A549 (cell line): ENCODE measurements at regions not wholly inside any gene's neighbourhood (a gene's known extent, or its start where the extent isn't known, plus 50 kb on each side); places are given as distances from the start of the nearest gene placed in this dataset.

Experiments used
- ATAC-seq, 2 experiments: fragments of 200-7000 bp in 1 of 2; fragments of >200 bp in 1 of 2; cut with Nextera tagmentation in 1 of 2; cut with Tn5 transposase in 1 of 2; 3 replicates each; pipeline versions ENCODE4 v1.8.0 to v1.9.1; 2018 to 2020; ENCODE audit warnings: mild to moderate bottlenecking in 1 of 2, moderate library complexity in 1 of 2
- CTCF ChIA-PET: fragments of 300-600 bp; sonication (Branson Sonifier 250); formaldehyde crosslinking; extraction: SDS; loops from one replicate; lab custom pipeline; 2021; ENCODE audit warnings: antibody characterized with exemption, inconsistent platforms; lab: Yijun Ruan, JAX
- POLR2A ChIA-PET: fragments of 350-600 bp; formaldehyde crosslinking; extraction: SDS; loops from one replicate; lab custom pipeline; 2021; ENCODE audit warnings: antibody characterized with exemption, inconsistent platforms; lab: Yijun Ruan, JAX
- DNase-seq, 2 experiments: peaks; one replicate each; pipeline versions ENCODE4 v3.0.0 to v3.0.0-alpha.2; 2011 to 2016; ENCODE audit warnings: low read depth in 1 of 2, low spot score in 1 of 2
- FAIRE-seq: peaks from 2 replicates; lab custom pipeline; 2011; peaks lifted over from hg19 to GRCh38; lab: Jason Lieb, UNC
- H3K27ac ChIP-seq, 2 experiments: fragments of >200 bp; sonication (Bioruptor Twin); formaldehyde crosslinking; 3 replicates each; pipeline ENCODE4 v1.5.1; 2016 to 2017
- H3K4me1 ChIP-seq: fragments of >200 bp; sonication (Bioruptor Twin); formaldehyde crosslinking; 3 replicates; pipeline ENCODE4 v1.6.1; 2016
- H3K4me2 ChIP-seq: fragments of >200 bp; sonication (Bioruptor Twin); formaldehyde crosslinking; 3 replicates; pipeline ENCODE4 v1.6.1; 2016
- H3K4me3 ChIP-seq: fragments of >200 bp; sonication (Bioruptor Twin); formaldehyde crosslinking; 3 replicates; pipeline ENCODE4 v1.5.1; 2016
- H3K9me3 ChIP-seq: fragments of >200 bp; sonication (Bioruptor Twin); formaldehyde crosslinking; 3 replicates; pipeline ENCODE4 v1.6.1; 2016
- ATOH8 ChIP-seq: fragments of 250-450 bp; sonication (Bioruptor Pico); IDR thresholded peaks from 2 replicates; pipeline ENCODE4 v1.5.0; 2020; ENCODE audit warnings: low read depth, mild to moderate bottlenecking, moderate library complexity
- CBX2 ChIP-seq: fragments of 200-600 bp; sonication (generic); IDR thresholded peaks from 2 replicates; pipeline ENCODE4 v1.6.1; 2016; ENCODE audit warnings: low read depth, mild to moderate bottlenecking, borderline replicate concordance
- CBX8 ChIP-seq: fragments of 200-600 bp; sonication (generic); IDR thresholded peaks from 2 replicates; pipeline ENCODE4 v1.6.1; 2016
- E2F6 ChIP-seq: IDR thresholded peaks from 2 replicates; pipeline ENCODE4 v1.6.1; 2012; ENCODE audit warnings: low read depth, borderline replicate concordance
- EHMT2 ChIP-seq: fragments of 200-600 bp; sonication (generic); IDR thresholded peaks from 2 replicates; pipeline ENCODE4 v1.6.1; 2016; ENCODE audit warnings: antibody characterized with exemption, low read depth, mild to moderate bottlenecking, moderate library complexity
- EP300 ChIP-seq, 2 experiments: fragments of >200 bp; sonication (Bioruptor Twin); formaldehyde crosslinking; IDR thresholded peaks; 2 replicates in 1 of 2; 3 replicates in 1 of 2; pipeline ENCODE4 v1.6.1; 2016 to 2017
- FOSB ChIP-seq: fragments of 250-450 bp; sonication (Bioruptor Pico); IDR thresholded peaks from 2 replicates; pipeline ENCODE4 v1.5.0; 2020; ENCODE audit warnings: mild to moderate bottlenecking, moderate library complexity
- FOSL2 ChIP-seq, 2 experiments: fragments of 450-650 bp in 1 of 2; fragments of >200 bp in 1 of 2; sonication (Bioruptor Twin) in 1 of 2; formaldehyde crosslinking; IDR thresholded peaks; 2 replicates each; pipeline versions ENCODE4 v1.5.0 to v1.6.1; 2016 to 2020; ENCODE audit warnings: mild to moderate bottlenecking in 1 of 2, moderate library complexity in 1 of 2
- FOXS1 ChIP-seq: fragments of 250-450 bp; sonication (Bioruptor Pico); IDR thresholded peaks from 2 replicates; pipeline ENCODE4 v1.5.0; 2020; ENCODE audit warnings: mild to moderate bottlenecking, moderate library complexity
- GATA3 ChIP-seq: IDR thresholded peaks from 2 replicates; pipeline ENCODE4 v1.6.1; 2012; ENCODE audit warnings: borderline replicate concordance
- HEYL ChIP-seq: fragments of 250-450 bp; sonication (Bioruptor Pico); IDR thresholded peaks from 2 replicates; pipeline ENCODE4 v1.8.0; 2021; ENCODE audit warnings: mild to moderate bottlenecking, moderate library complexity
- HOXA7 ChIP-seq: fragments of 250-450 bp; sonication (Bioruptor Pico); IDR thresholded peaks from 2 replicates; pipeline ENCODE4 v1.5.0; 2020; ENCODE audit warnings: mild to moderate bottlenecking, moderate library complexity
- JUN ChIP-seq, 2 experiments: fragments of >200 bp; sonication (Bioruptor Twin); formaldehyde crosslinking; IDR thresholded peaks; 2 replicates in 1 of 2; 3 replicates in 1 of 2; pipeline ENCODE4 v1.6.1; 2016 to 2017
- JUNB ChIP-seq: fragments of >200 bp; sonication (Bioruptor Twin); formaldehyde crosslinking; IDR thresholded peaks from 2 replicates; pipeline ENCODE4 v1.6.1; 2016
- KDM1A ChIP-seq: fragments of 200-600 bp; sonication (generic); IDR thresholded peaks from 2 replicates; pipeline ENCODE4 v1.6.1; 2016; ENCODE audit warnings: low read depth, mild to moderate bottlenecking
- KDM5A ChIP-seq: fragments of 200-600 bp; sonication (generic); IDR thresholded peaks from 2 replicates; pipeline ENCODE4 v1.6.1; 2016; ENCODE audit warnings: antibody characterized with exemption, mild to moderate bottlenecking
- NFE2L2 ChIP-seq: fragments of 150-350 bp; conservative IDR thresholded peaks from 2 replicates; pipeline ENCODE4 v1.6.1; 2014; ENCODE audit warnings: low read length
- NPAS2 ChIP-seq: fragments of 250-450 bp; sonication (Bioruptor Pico); IDR thresholded peaks from 2 replicates; pipeline ENCODE4 v1.8.0; 2022; ENCODE audit warnings: mild to moderate bottlenecking, moderate library complexity, borderline replicate concordance
- PHF8 ChIP-seq: fragments of 200-600 bp; sonication (generic); IDR thresholded peaks from 2 replicates; pipeline ENCODE4 v1.6.1; 2016; ENCODE audit warnings: low read depth, mild to moderate bottlenecking, antibody characterized with exemption, moderate library complexity, borderline replicate concordance
- POLR2AphosphoS2 ChIP-seq: conservative IDR thresholded peaks from 2 replicates; pipeline ENCODE4 v1.6.1; 2012; ENCODE audit warnings: low read length, improper control_type of control experiment, inconsistent platforms
- RAD21 ChIP-seq, 2 experiments: fragments of >200 bp in 1 of 2; sonication (Bioruptor Twin) in 1 of 2; formaldehyde crosslinking in 1 of 2; IDR thresholded peaks in 1 of 2; conservative IDR thresholded peaks in 1 of 2; 2 replicates in 1 of 2; 3 replicates in 1 of 2; pipeline ENCODE4 v1.6.1; 2012 to 2018; ENCODE audit warnings: inconsistent platforms in 1 of 2
- RARB ChIP-seq: fragments of 250-450 bp; sonication (Bioruptor Pico); IDR thresholded peaks from 2 replicates; pipeline ENCODE4 v1.8.0; 2021; ENCODE audit warnings: mild to moderate bottlenecking, moderate library complexity
- RCOR1 ChIP-seq: fragments of 150-350 bp; IDR thresholded peaks from 2 replicates; pipeline ENCODE4 v1.6.1; 2014; ENCODE audit warnings: antibody characterized with exemption, low read length, low read depth
- RFX5 ChIP-seq: fragments of 450-650 bp; IDR thresholded peaks from 2 replicates; pipeline ENCODE4 v1.7.1; 2014; ENCODE audit warnings: antibody characterized with exemption, mild to moderate bottlenecking, moderate library complexity
- TFCP2L1 ChIP-seq: fragments of 250-450 bp; sonication (Bioruptor Pico); IDR thresholded peaks from 2 replicates; pipeline ENCODE4 v1.5.0; 2021; ENCODE audit warnings: mild to moderate bottlenecking
- TP53 ChIP-seq: fragments of 250-450 bp; sonication (Bioruptor Pico); IDR thresholded peaks from 2 replicates; pipeline ENCODE4 v1.5.0; 2021; ENCODE audit warnings: mild to moderate bottlenecking, moderate library complexity
- ZFP36 ChIP-seq: fragments of 450-650 bp; IDR thresholded peaks from 2 replicates; pipeline ENCODE4 v1.6.1; 2014; ENCODE audit warnings: borderline replicate concordance; ENCODE audit not compliant: partially characterized antibody
- ZSCAN20 ChIP-seq: fragments of 250-450 bp; sonication (Bioruptor Pico); IDR thresholded peaks from 2 replicates; pipeline ENCODE4 v1.8.0; 2022; ENCODE audit warnings: mild to moderate bottlenecking, moderate library complexity
- WGBS: methylation state at CpG from one replicate; pipeline ENCODE4 v1.1.6; 2017; ENCODE audit errors: missing lambda C conversion rate; 5-methylcytosine and 5-hydroxymethylcytosine counted together

- TF ChIP-seq HEYL (CRISPR knock-in tag) = no peak
- TF ChIP-seq ZFP36 = no peak
- TF ChIP-seq FOSB (CRISPR knock-in tag) = no peak
- no peak for TF ChIP-seq FOXS1 (CRISPR knock-in tag)
- TF ChIP-seq JUN (IDR thresholded peaks at IDR 0.05) = no peak
- no peak for TF ChIP-seq RARB
- no peak for TF ChIP-seq NFE2L2
- TF ChIP-seq TFCP2L1 = no peak
- no peak for TF ChIP-seq ATOH8 (CRISPR knock-in tag)
- TF ChIP-seq PHF8 = no peak
- no peak for TF ChIP-seq JUNB
- no peak for TF ChIP-seq EHMT2
- no peak for TF ChIP-seq GATA3
- TF ChIP-seq FOSL2 (IDR thresholded peaks at IDR 0.05) = no peak
- TF ChIP-seq FOSL2 (CRISPR knock-in tag; IDR thresholded peaks at IDR 0.05) = no peak
- Histone ChIP-seq H3K4me2 (no peak overlapping the region), H3K9me3 (peaks cover 21% of the 10 kb centered on the region; the same call in 2 of the 3 replicates), H3K4me3 (no peak overlapping the region), H3K27ac (no peak overlapping the region), H3K4me1 (no peaks in the 10 kb centered on the region)
- no peak for DNase-seq
- WGBS = 50% methylated on average over 2 of the region's 2 CpGs
- CTCF ChIA-PET = no interaction called here
- FAIRE-seq = no peak
- ATAC-seq = no peak
- POLR2A ChIA-PET = no interaction called here
These were observed 129.2 kb upstream of the SLCO1B1 start for GRCh38 chr12:21001778-21002177.

GRCh38 chr12:21025656-21026055 is 105.3 kb upstream of the SLCO1B1 start:
- 70% methylated on average over 1 of the region's 1 CpG for WGBS
- H3K27ac ChIP-seq = no peak overlapping the region
- H3K4me3 ChIP-seq = no peak overlapping the region
- no peak for TF ChIP-seq JUNB
- no peak overlapping the region for H3K4me2 ChIP-seq
- ATAC-seq (no peak), DNase-seq (no peak), FAIRE-seq (no peak)
- H3K9me3 ChIP-seq = no peaks in the 10 kb centered on the region
- ChIA-PET CTCF (no interaction called here), POLR2A (no interaction called here)
- no peaks in the 10 kb centered on the region for H3K4me1 ChIP-seq

- Histone ChIP-seq H3K4me1 (no peaks in the 10 kb centered on the region), H3K27ac (no peak overlapping the region), H3K4me2 (no peak overlapping the region), H3K4me3 (no peak overlapping the region), H3K9me3 (no peaks in the 10 kb centered on the region)
- DNase-seq (peak in 1 of 2 experiments; percentile 15), ATAC-seq (no peak), FAIRE-seq (no peak)
- WGBS = 19% methylated on average over 3 of the region's 3 CpGs
- CTCF ChIA-PET = no interaction called here
- POLR2A ChIA-PET = no interaction called here
- TF ChIP-seq GATA3 (no peak), JUN (IDR thresholded peaks at IDR 0.05) (no peak), NPAS2 (CRISPR knock-in tag) (no peak), TP53 (CRISPR knock-in tag) (no peak), JUNB (no peak), HOXA7 (no peak), ZSCAN20 (CRISPR knock-in tag) (no peak), KDM1A (no peak), EP300 (IDR thresholded peaks at IDR 0.05) (no peak), RFX5 (no peak), E2F6 (no peak), POLR2AphosphoS2 (no peak), CBX8 (no peak), RAD21 (conservative IDR thresholded peaks at IDR 0.05 in 1 of 2, IDR thresholded peaks at IDR 0.05 in 1 of 2) (no peak), CBX2 (no peak), KDM5A (no peak), RCOR1 (no peak)
These were observed 104.7 kb upstream of the SLCO1B1 start for GRCh38 chr12:21026302-21026701.
